HL-60 (cell line): ENCODE measurements at regions not wholly inside any gene's neighbourhood (a gene's known extent, or its start where the extent isn't known, plus 50 kb on each side); places are given as distances from the start of the nearest gene placed in this dataset.

ENCODE experiments used
- SPI1 ChIP-seq: IDR thresholded peaks from 2 replicates; pipeline ENCODE4 v1.6.1; 2012; ENCODE audit warnings: low read depth, mild to moderate bottlenecking, borderline replicate concordance
- TF ChIP-seq, protein P1 (sequence below): IDR thresholded peaks from one replicate; pipeline ENCODE4 v1.5.1; 2011; ENCODE audit warnings: low read length, control low read depth, inconsistent platforms; ENCODE audit not compliant: insufficient read depth

- TF ChIP-seq, protein P1, sequence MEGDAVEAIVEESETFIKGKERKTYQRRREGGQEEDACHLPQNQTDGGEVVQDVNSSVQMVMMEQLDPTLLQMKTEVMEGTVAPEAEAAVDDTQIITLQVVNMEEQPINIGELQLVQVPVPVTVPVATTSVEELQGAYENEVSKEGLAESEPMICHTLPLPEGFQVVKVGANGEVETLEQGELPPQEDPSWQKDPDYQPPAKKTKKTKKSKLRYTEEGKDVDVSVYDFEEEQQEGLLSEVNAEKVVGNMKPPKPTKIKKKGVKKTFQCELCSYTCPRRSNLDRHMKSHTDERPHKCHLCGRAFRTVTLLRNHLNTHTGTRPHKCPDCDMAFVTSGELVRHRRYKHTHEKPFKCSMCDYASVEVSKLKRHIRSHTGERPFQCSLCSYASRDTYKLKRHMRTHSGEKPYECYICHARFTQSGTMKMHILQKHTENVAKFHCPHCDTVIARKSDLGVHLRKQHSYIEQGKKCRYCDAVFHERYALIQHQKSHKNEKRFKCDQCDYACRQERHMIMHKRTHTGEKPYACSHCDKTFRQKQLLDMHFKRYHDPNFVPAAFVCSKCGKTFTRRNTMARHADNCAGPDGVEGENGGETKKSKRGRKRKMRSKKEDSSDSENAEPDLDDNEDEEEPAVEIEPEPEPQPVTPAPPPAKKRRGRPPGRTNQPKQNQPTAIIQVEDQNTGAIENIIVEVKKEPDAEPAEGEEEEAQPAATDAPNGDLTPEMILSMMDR: no peak
- TF ChIP-seq SPI1: no peak
Observed at GRCh38 chr6:4421837-4422236, 286.5 kb upstream of the ECI2 start.
